ENCODE measurements at regions not wholly inside any gene's neighbourhood (a gene's known extent, or its start where the extent isn't known, plus 50 kb on each side); places are given as distances from the start of the nearest gene placed in this dataset.
"Not testable (repeated sequence)": the region's sequence is repeated elsewhere in the genome, so short reads cannot be mapped to it uniquely, and the experiment has no call there.

DNA sequence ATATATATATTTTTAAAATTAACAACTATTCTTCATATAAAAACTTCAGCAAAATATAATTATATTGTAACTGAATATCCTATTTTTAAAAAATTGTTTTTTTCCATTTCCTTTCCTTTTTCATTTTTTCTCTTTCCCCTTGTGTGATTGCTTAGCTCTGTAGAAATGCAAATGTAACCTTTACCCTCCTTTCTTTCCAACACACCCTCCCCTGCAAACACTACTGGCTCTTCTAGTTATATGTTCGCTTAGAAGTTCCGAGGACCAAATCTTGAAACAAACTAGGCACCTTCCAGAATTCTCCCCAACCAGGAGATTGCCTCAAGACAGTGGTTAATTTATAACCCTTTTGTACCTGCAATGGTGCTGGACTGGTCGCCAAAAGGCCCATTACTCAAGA, 1980.0 kb upstream of the CDH6 start:
- Mint-ChIP-seq H3K4me1 (no peaks in the 10 kb centered on the region), H3K36me3 (ENCODE audit: low read depth) (no peaks in the 10 kb centered on the region), H3K9me3 (ENCODE audit: low read depth) (peaks cover 18% of the 10 kb centered on the region), H3K27me3 (no peaks in the 10 kb centered on the region), H3K4me3 (no peak overlapping the region), H3K27ac (no peak overlapping the region)
- POLR2A ChIA-PET, result no interaction called here
- ATAC-seq (no peak), DNase-seq (no peak)
- CTCF ChIA-PET, result interaction anchor here (0.6 kb wide), 2 partner anchors 10 to 26 kb away, joined by 3 to 4 read pairs; no protein-coding TSS in a partner anchor
- intact Hi-C loops (cut with DNase I, micrococcal nuclease), result no loop called here

- H3K27ac Mint-ChIP-seq, result no peak overlapping the region
- ATAC-seq (no peak), DNase-seq (no peak)
- H3K27me3 Mint-ChIP-seq, result no peaks in the 10 kb centered on the region
- intact Hi-C loops (cut with DNase I, micrococcal nuclease), result no loop called here
- H3K4me3 Mint-ChIP-seq, result no peak overlapping the region
- no peaks in the 10 kb centered on the region for H3K36me3 Mint-ChIP-seq (ENCODE audit: low read depth)
- H3K9me3 Mint-ChIP-seq (ENCODE audit: low read depth), result peaks cover 20% of the 10 kb centered on the region
- no peaks in the 10 kb centered on the region for H3K4me1 Mint-ChIP-seq
- CTCF ChIA-PET, result no interaction called here
- POLR2A ChIA-PET, result no interaction called here
Observed at GRCh38 chr5:29208024-29208423, 1985.5 kb upstream of the CDH6 start.

DNA sequence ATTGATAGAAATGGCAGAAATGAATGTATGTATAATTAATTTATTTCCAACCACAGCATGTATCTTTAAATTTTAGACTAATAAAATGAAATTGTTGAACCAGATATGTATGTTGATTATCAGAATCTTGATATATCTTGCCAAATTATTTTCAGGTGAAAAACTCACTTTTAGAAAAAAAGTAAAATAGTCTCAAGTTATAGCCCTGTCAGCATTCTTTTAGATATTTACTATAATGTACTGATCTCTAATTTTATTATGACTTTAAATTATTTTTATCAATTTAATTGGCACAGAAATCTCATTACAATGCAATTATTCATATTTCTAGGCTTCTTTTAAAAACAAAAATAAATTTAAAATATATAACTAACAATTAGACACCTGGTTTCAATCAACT, 1990.4 kb upstream of the CDH6 start:
- Mint-ChIP-seq H3K36me3 (ENCODE audit: low read depth) (no peaks in the 10 kb centered on the region), H3K9me3 (ENCODE audit: low read depth) (peaks cover 8% of the 10 kb centered on the region), H3K27me3 (no peaks in the 10 kb centered on the region), H3K27ac (no peak overlapping the region), H3K4me3 (no peak overlapping the region), H3K4me1 (no peaks in the 10 kb centered on the region)
- POLR2A ChIA-PET, result no interaction called here
- DNase-seq (no peak), ATAC-seq (no peak)
- CTCF ChIA-PET, result interaction anchor here (0.7 kb wide), 1 partner anchor 11 kb away, joined by 3 read pairs; no protein-coding TSS in a partner anchor
- intact Hi-C loops (cut with DNase I, micrococcal nuclease), result no loop called here

DNA sequence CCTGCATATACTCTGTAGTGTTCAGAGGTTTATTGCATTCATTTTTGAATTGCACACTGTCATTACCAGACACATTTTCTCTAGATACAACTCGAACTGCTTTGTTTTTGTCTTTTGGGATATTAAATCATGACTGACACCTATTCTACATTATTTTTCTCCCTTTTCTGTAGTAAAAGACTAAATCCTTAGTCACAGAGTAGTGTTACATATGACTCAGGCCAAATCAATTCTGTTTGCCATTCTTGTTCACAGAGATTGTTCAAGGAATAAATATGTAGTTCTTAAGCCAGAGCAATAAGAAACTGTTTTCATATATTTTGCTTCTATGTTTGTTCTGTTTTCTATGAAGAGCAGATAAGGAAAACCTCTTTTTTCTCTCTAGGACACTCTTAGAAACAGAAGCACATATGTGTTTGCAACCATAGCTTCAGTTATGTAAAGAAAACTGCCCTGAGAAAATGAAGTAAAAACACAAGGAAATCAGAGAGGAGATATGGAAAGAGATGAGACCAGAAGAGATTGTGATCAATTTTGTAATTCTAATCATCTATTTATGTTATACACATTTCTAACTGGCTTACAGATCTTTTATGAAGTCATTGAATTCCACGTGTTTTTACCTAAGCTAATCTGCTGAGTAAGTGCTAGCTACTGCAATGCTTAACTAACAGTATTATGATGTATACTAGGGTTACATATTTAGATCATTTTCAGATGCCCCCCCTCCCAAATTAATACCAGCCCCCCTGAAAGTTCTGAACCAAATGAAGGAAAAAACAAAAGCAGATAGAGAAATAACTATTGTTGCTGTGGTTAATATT, 1995.6 kb upstream of the CDH6 start:
- H3K27ac Mint-ChIP-seq, result no peak overlapping the region
- H3K4me1 Mint-ChIP-seq, result no peaks in the 10 kb centered on the region
- no peaks in the 10 kb centered on the region for H3K27me3 Mint-ChIP-seq
- POLR2A ChIA-PET, result no interaction called here
- intact Hi-C loops (cut with DNase I, micrococcal nuclease), result no loop called here
- H3K9me3 Mint-ChIP-seq (ENCODE audit: low read depth), result peaks cover 1% of the 10 kb centered on the region
- DNase-seq (no peak), ATAC-seq (no peak)
- no peak overlapping the region for H3K4me3 Mint-ChIP-seq
- CTCF ChIA-PET, result no interaction called here
- no peaks in the 10 kb centered on the region for H3K36me3 Mint-ChIP-seq (ENCODE audit: low read depth)

DNA sequence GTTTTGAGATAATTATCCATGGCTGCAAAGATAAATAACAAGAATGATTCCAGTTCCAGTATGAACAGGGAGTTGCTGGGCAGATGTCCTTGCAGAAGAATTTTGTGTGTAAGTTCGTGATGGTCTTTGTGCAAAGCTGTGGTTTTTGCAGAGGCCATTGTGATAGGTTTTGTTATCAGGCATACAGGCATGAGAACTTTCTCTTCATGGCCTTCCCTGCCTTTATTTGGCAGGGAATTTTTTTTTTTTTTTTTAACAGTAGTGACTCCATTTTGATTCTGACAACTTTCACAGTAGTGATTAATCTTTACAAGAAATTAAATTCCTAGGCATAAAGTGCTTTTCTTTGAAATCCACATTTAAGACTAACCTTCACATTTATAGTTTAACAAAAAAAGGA, 1999.5 kb upstream of the CDH6 start:
- DNase-seq (no peak), ATAC-seq (no peak)
- CTCF ChIA-PET, result no interaction called here
- H3K4me3 Mint-ChIP-seq, result no peak overlapping the region
- no peaks in the 10 kb centered on the region for H3K27me3 Mint-ChIP-seq
- intact Hi-C loops (cut with DNase I, micrococcal nuclease), result no loop called here
- no peak overlapping the region for H3K27ac Mint-ChIP-seq
- no peaks in the 10 kb centered on the region for H3K36me3 Mint-ChIP-seq (ENCODE audit: low read depth)
- no peaks in the 10 kb centered on the region for H3K4me1 Mint-ChIP-seq
- H3K9me3 Mint-ChIP-seq (ENCODE audit: low read depth), result peaks cover 3% of the 10 kb centered on the region
- POLR2A ChIA-PET, result no interaction called here

GRCh38 chr5:29191269-29192048, 2002.0 kb upstream of the CDH6 start:
- H3K4me3 Mint-ChIP-seq, CTCF ChIA-PET, DNase-seq: not testable (repeated sequence)

GRCh38 chr5:29190398-29190797, 2003.1 kb upstream of the CDH6 start:
- POLR2A ChIA-PET; H3K36me3 Mint-ChIP-seq (ENCODE audit: low read depth); H3K9me3 Mint-ChIP-seq (ENCODE audit: low read depth); H3K4me3 Mint-ChIP-seq; intact Hi-C loops (cut with DNase I, micrococcal nuclease); H3K27ac Mint-ChIP-seq; DNase-seq; H3K4me1 Mint-ChIP-seq; H3K27me3 Mint-ChIP-seq; CTCF ChIA-PET; ATAC-seq: not testable (repeated sequence)

More at GRCh38 chr5:29191269-29192048, 2002.0 kb upstream of the CDH6 start:
- H3K36me3 Mint-ChIP-seq (ENCODE audit: low read depth); H3K9me3 Mint-ChIP-seq (ENCODE audit: low read depth); H3K27me3 Mint-ChIP-seq; intact Hi-C loops (cut with DNase I, micrococcal nuclease); ATAC-seq; POLR2A ChIA-PET; H3K4me1 Mint-ChIP-seq; H3K27ac Mint-ChIP-seq: not testable (repeated sequence)

- H3K27ac Mint-ChIP-seq; ATAC-seq; H3K4me1 Mint-ChIP-seq; H3K36me3 Mint-ChIP-seq (ENCODE audit: low read depth); DNase-seq; intact Hi-C loops (cut with DNase I, micrococcal nuclease); CTCF ChIA-PET; H3K27me3 Mint-ChIP-seq; H3K4me3 Mint-ChIP-seq; POLR2A ChIA-PET: not testable (repeated sequence)
- H3K9me3 Mint-ChIP-seq (ENCODE audit: low read depth), result peaks cover 11% of the 10 kb centered on the region
Observed at GRCh38 chr5:29186380-29186779, 2007.1 kb upstream of the CDH6 start.

GRCh38 chr5:29185558-29185957, 2007.9 kb upstream of the CDH6 start:
- H3K9me3 Mint-ChIP-seq (ENCODE audit: low read depth), result peaks cover 11% of the 10 kb centered on the region
- no peak overlapping the region for H3K27ac Mint-ChIP-seq
- no peaks in the 10 kb centered on the region for H3K27me3 Mint-ChIP-seq
- no peaks in the 10 kb centered on the region for H3K36me3 Mint-ChIP-seq (ENCODE audit: low read depth)
- ATAC-seq (no peak), DNase-seq (no peak)
- H3K4me3 Mint-ChIP-seq, result no peak overlapping the region
- H3K4me1 Mint-ChIP-seq, result no peaks in the 10 kb centered on the region
- CTCF ChIA-PET, result no interaction called here
- intact Hi-C loops (cut with DNase I, micrococcal nuclease), result no loop called here
- POLR2A ChIA-PET, result no interaction called here

DNA sequence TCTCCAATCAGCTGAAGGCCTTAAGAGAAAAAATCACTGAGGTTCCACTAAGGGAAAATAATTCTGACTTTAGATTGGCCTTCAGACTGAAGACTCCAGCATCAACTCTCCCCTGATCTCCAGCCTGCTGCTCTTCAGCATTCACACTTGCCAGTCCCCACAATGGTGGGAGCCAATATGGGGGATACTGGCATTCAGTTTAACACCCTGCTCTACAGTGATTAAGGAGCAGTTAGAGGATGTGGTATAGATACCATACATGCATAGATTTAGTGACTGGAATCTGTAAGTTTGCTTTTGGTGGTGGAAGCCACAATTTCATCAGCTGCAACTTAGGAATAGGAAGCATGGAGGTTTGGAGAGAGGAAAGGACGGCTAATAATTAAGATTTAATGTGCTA, 2017.7 kb upstream of the CDH6 start:
- no peak overlapping the region for H3K4me3 Mint-ChIP-seq
- no peaks in the 10 kb centered on the region for H3K27me3 Mint-ChIP-seq
- ChIA-PET POLR2A (no interaction called here), CTCF (no interaction called here)
- H3K4me1 Mint-ChIP-seq, result no peaks in the 10 kb centered on the region
- ATAC-seq, result no peak
- H3K9me3 Mint-ChIP-seq (ENCODE audit: low read depth), result peaks cover 27% of the 10 kb centered on the region
- intact Hi-C loops (cut with DNase I, micrococcal nuclease), result no loop called here
- no peak overlapping the region for H3K27ac Mint-ChIP-seq
- no peak for DNase-seq
- H3K36me3 Mint-ChIP-seq (ENCODE audit: low read depth), result no peaks in the 10 kb centered on the region

- no peak overlapping the region for H3K4me3 Mint-ChIP-seq
- peaks cover 27% of the 10 kb centered on the region for H3K9me3 Mint-ChIP-seq (ENCODE audit: low read depth)
- H3K4me1 Mint-ChIP-seq, result no peaks in the 10 kb centered on the region
- no peak overlapping the region for H3K27ac Mint-ChIP-seq
- DNase-seq (no peak), ATAC-seq (no peak)
- ChIA-PET POLR2A (no interaction called here), CTCF (no interaction called here)
- intact Hi-C loops (cut with DNase I, micrococcal nuclease), result no loop called here
- no peaks in the 10 kb centered on the region for H3K36me3 Mint-ChIP-seq (ENCODE audit: low read depth)
- no peaks in the 10 kb centered on the region for H3K27me3 Mint-ChIP-seq
Observed at GRCh38 chr5:29170599-29170998, 2022.9 kb upstream of the CDH6 start.

GRCh38 chr5:29169886-29170285, 2023.6 kb upstream of the CDH6 start:
- no peaks in the 10 kb centered on the region for H3K27me3 Mint-ChIP-seq
- H3K9me3 Mint-ChIP-seq (ENCODE audit: low read depth), result peaks cover 25% of the 10 kb centered on the region
- H3K4me1 Mint-ChIP-seq, result no peaks in the 10 kb centered on the region
- H3K36me3 Mint-ChIP-seq (ENCODE audit: low read depth), result no peaks in the 10 kb centered on the region
- no peak for DNase-seq
- CTCF ChIA-PET, result no interaction called here
- H3K4me3 Mint-ChIP-seq, result no peak overlapping the region
- no peak overlapping the region for H3K27ac Mint-ChIP-seq
- intact Hi-C loops (cut with DNase I, micrococcal nuclease), result no loop called here
- no peak for ATAC-seq
- POLR2A ChIA-PET, result interaction anchor here (0.6 kb wide), 1 partner anchor 1857 kb away, joined by 7 read pairs; no protein-coding TSS in a partner anchor

Measured in activated CD4-positive, alpha-beta T cell treated with anti-CD3 and anti-CD28 coated beads for 36 hours (primary cell).